Lower leg skin (tissue), 3 donors: ENCODE measurements at regions not wholly inside any gene's neighbourhood (a gene's known extent, or its start where the extent isn't known, plus 50 kb on each side); places are given as distances from the start of the nearest gene placed in this dataset.

Source experiments
- CTCF ChIP-seq, 3 donors: fragments of 450-650 bp; IDR thresholded peaks; one replicate each; pipeline ENCODE4 v1.5.1; 2016; ENCODE audit warnings: antibody characterized with exemption in 3 of 3, mild to moderate bottlenecking in 3 of 3, moderate library complexity in 2 of 3
- POLR2A ChIP-seq, 2 donors: fragments of 450-650 bp; IDR thresholded peaks; one replicate each; pipeline ENCODE4 v1.6.1; 2016 to 2017; ENCODE audit warnings: antibody characterized with exemption in 2 of 2, mild to moderate bottlenecking in 1 of 2, moderate library complexity in 1 of 2

GRCh38 chr6:115016593-115016992 is 673.8 kb upstream of the HS3ST5 start:
- TF ChIP-seq POLR2A (IDR thresholded peaks at IDR 0.05) (no peak), CTCF (IDR thresholded peaks at IDR 0.05) (no peak)
